Activated CD4-positive, alpha-beta T cell treated with anti-CD3 and anti-CD28 coated beads, Interleukin-2, amount 10 ng/mL, durations not matched to agents 7 days and 5 days (primary cell): ENCODE measurements at regions not wholly inside any gene's neighbourhood (a gene's known extent, or its start where the extent isn't known, plus 50 kb on each side); places are given as distances from the start of the nearest gene placed in this dataset.

Experiments used
- CTCF ChIA-PET: fragments of 350-600 bp; sonication (Branson Sonifier 250); formaldehyde crosslinking; loops from one replicate; lab custom pipeline; 2021; ENCODE audit warnings: antibody characterized with exemption; lab: Charles Lee
- POLR2A ChIA-PET: fragments of 350-600 bp; sonication (Branson Sonifier 250); formaldehyde crosslinking; loops from one replicate; lab custom pipeline; 2021; ENCODE audit warnings: antibody characterized with exemption; lab: Charles Lee
- DNase-seq: peaks from one replicate; pipeline ENCODE4 v3.0.0-alpha.2; 2020
- H3K27ac Mint-ChIP-seq: one replicate; pipeline ENCODE4 v1.8.0; 2021; ENCODE audit warnings: mild to moderate bottlenecking, moderate library complexity, mixed read lengths
- H3K27me3 Mint-ChIP-seq: one replicate; pipeline ENCODE4 v1.8.0; 2021; ENCODE audit warnings: mixed read lengths
- H3K36me3 Mint-ChIP-seq: one replicate; pipeline ENCODE4 v1.8.0; 2021; ENCODE audit warnings: low read depth, mixed read lengths
- H3K4me1 Mint-ChIP-seq: one replicate; pipeline ENCODE4 v1.8.0; 2021; ENCODE audit warnings: mixed read lengths
- H3K4me3 Mint-ChIP-seq: one replicate; pipeline ENCODE4 v1.8.0; 2021; ENCODE audit warnings: mild to moderate bottlenecking, moderate library complexity, mixed read lengths
- H3K9me3 Mint-ChIP-seq: one replicate; pipeline ENCODE4 v1.8.0; 2021; ENCODE audit warnings: mixed read lengths

- H3K9me3 Mint-ChIP-seq = no peaks in the 10 kb centered on the region
- DNase-seq = no peak
- CTCF ChIA-PET = no interaction called here
- no peaks in the 10 kb centered on the region for H3K36me3 Mint-ChIP-seq
- no peaks in the 10 kb centered on the region for H3K4me1 Mint-ChIP-seq
- POLR2A ChIA-PET = no interaction called here
- H3K4me3 Mint-ChIP-seq = no peak overlapping the region
- no peaks in the 10 kb centered on the region for H3K27me3 Mint-ChIP-seq
- H3K27ac Mint-ChIP-seq = no peak overlapping the region
These were observed 151.9 kb upstream of the GLRA2 start for GRCh38 chrX:14377427-14377826.

- POLR2A ChIA-PET = no interaction called here
- no peaks in the 10 kb centered on the region for H3K9me3 Mint-ChIP-seq
- H3K27ac Mint-ChIP-seq = no peak overlapping the region
- no peaks in the 10 kb centered on the region for H3K27me3 Mint-ChIP-seq
- no peak overlapping the region for H3K4me3 Mint-ChIP-seq
- no peaks in the 10 kb centered on the region for H3K4me1 Mint-ChIP-seq
- no peak for DNase-seq
- CTCF ChIA-PET = no interaction called here
- H3K36me3 Mint-ChIP-seq = no peaks in the 10 kb centered on the region
These were observed 165.6 kb upstream of the GLRA2 start for GRCh38 chrX:14363728-14364127.

GRCh38 chrX:14362721-14363120, 166.6 kb upstream of the GLRA2 start:
- H3K9me3 Mint-ChIP-seq = no peaks in the 10 kb centered on the region
- CTCF ChIA-PET = interaction anchor here (1.2 kb wide), 1 partner anchor 48 kb away, joined by 3 read pairs; no protein-coding TSS in a partner anchor

DNA sequence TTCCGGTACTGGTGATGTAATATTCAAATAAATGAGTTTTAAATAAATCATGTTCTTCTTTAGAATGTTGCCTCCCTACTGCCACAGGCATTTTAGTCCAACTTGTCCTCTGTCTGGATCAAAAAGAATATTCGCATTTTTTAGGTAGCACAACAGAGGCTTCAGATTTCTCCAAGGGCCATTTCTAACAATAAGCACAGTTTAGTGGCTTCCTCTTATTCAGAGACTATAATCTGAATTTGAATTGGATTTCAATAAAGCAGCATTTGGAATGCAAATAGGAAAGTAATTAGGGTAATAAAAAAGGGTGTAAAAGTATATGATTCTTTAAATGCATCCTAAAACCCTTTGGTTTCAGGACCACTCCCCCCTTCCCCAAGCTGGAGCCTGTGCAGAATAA, 167.9 kb upstream of the GLRA2 start:
- no peaks in the 10 kb centered on the region for H3K27me3 Mint-ChIP-seq
- POLR2A ChIA-PET = no interaction called here

More at GRCh38 chrX:14362721-14363120, 166.6 kb upstream of the GLRA2 start:
- no peaks in the 10 kb centered on the region for H3K36me3 Mint-ChIP-seq
- POLR2A ChIA-PET = no interaction called here
- no peak overlapping the region for H3K27ac Mint-ChIP-seq
- no peaks in the 10 kb centered on the region for H3K4me1 Mint-ChIP-seq
- DNase-seq = no peak
- H3K4me3 Mint-ChIP-seq = no peak overlapping the region
- H3K27me3 Mint-ChIP-seq = no peaks in the 10 kb centered on the region

GRCh38 chrX:14359727-14360126, 169.6 kb upstream of the GLRA2 start:
- H3K9me3 Mint-ChIP-seq = no peaks in the 10 kb centered on the region
- H3K4me3 Mint-ChIP-seq = no peak overlapping the region
- H3K36me3 Mint-ChIP-seq = no peaks in the 10 kb centered on the region
- H3K27ac Mint-ChIP-seq = no peak overlapping the region
- ChIA-PET CTCF (no interaction called here), POLR2A (no interaction called here)
- no peaks in the 10 kb centered on the region for H3K4me1 Mint-ChIP-seq
- no peaks in the 10 kb centered on the region for H3K27me3 Mint-ChIP-seq
- DNase-seq = no peak

More for the DNA sequence above, 167.9 kb upstream of the GLRA2 start:
- no peak overlapping the region for H3K4me3 Mint-ChIP-seq
- H3K36me3 Mint-ChIP-seq = no peaks in the 10 kb centered on the region
- H3K27ac Mint-ChIP-seq = no peak overlapping the region
- H3K9me3 Mint-ChIP-seq = no peaks in the 10 kb centered on the region
- CTCF ChIA-PET = no interaction called here
- no peak for DNase-seq
- H3K4me1 Mint-ChIP-seq = no peaks in the 10 kb centered on the region

DNA sequence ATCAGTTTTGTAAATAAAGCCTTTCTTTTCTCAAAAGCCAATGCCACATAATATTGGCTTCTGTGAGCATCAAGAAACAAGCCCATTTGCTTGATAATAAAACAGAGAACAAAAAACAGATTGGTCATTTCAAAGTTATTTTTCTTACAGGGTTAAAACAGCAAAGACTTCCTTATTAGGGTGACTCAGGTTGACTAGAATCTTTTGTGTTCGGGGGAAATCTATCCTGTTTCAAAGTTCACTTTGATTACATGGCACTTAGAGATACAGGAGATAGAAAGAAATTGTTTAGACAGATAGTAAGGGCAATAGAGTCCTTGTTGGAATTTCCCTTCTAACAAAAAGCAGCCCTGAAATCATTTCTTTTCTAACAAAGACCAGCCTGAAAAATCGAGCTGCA, 170.0 kb upstream of the GLRA2 start:
- no peaks in the 10 kb centered on the region for H3K9me3 Mint-ChIP-seq
- no peak overlapping the region for H3K4me3 Mint-ChIP-seq
- CTCF ChIA-PET = no interaction called here
- H3K27me3 Mint-ChIP-seq = no peaks in the 10 kb centered on the region
- H3K4me1 Mint-ChIP-seq = no peaks in the 10 kb centered on the region
- no peak for DNase-seq
- POLR2A ChIA-PET = no interaction called here
- no peak overlapping the region for H3K27ac Mint-ChIP-seq
- H3K36me3 Mint-ChIP-seq = no peaks in the 10 kb centered on the region

DNA sequence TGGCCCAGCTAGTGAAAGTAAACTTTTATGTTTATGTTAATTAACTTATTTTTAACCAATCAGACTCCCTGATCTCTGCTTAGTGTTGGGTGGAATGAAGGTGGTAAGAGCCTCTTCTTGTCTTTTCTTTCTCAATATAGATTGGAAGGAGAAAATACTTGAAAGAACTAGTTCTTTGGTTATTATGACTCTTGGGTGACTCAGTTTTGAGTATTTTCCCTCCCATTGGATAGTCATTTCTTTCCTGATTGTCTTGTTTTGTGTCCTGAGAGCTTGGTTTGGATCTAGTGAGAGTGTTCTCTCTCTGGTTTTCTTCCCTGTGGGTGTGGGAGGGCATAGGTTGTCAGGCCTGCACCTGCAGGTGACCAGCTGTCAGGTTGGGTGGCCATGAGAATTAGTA, 172.0 kb upstream of the GLRA2 start:
- H3K27me3 Mint-ChIP-seq = no peaks in the 10 kb centered on the region
- H3K9me3 Mint-ChIP-seq = no peaks in the 10 kb centered on the region
- H3K36me3 Mint-ChIP-seq = no peaks in the 10 kb centered on the region
- no peak overlapping the region for H3K4me3 Mint-ChIP-seq
- no peaks in the 10 kb centered on the region for H3K4me1 Mint-ChIP-seq
- DNase-seq = no peak
- CTCF ChIA-PET = no interaction called here
- POLR2A ChIA-PET = no interaction called here
- no peak overlapping the region for H3K27ac Mint-ChIP-seq

DNA sequence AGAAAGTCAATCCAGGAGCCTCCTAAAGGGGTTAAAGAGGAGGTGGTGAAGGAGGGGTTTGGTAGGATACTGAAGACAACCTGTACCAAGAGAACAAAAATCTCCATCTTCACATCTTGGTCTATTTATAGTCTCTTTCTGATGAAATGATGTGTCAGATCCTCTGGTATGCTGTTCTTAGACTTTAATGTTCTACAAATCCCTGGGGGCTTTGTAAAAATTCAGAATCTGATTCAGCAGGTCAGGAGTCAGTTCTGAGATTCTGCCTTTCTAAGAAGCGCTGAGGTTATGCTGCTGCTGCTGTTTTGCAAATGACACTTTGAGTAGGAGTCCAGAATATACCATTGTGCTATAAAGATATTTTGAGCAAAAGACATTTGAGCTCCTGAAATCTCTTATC, 172.9 kb upstream of the GLRA2 start:
- CTCF ChIA-PET = no interaction called here
- no peaks in the 10 kb centered on the region for H3K4me1 Mint-ChIP-seq

GRCh38 chrX:14355556-14355955, 173.8 kb upstream of the GLRA2 start:
- H3K4me3 Mint-ChIP-seq = no peak overlapping the region
- CTCF ChIA-PET = no interaction called here
- POLR2A ChIA-PET = no interaction called here
- no peaks in the 10 kb centered on the region for H3K36me3 Mint-ChIP-seq
- no peak overlapping the region for H3K27ac Mint-ChIP-seq
- H3K9me3 Mint-ChIP-seq = no peaks in the 10 kb centered on the region
- H3K4me1 Mint-ChIP-seq = no peaks in the 10 kb centered on the region
- no peak for DNase-seq
- no peaks in the 10 kb centered on the region for H3K27me3 Mint-ChIP-seq

More for the DNA sequence above, 172.9 kb upstream of the GLRA2 start:
- no peaks in the 10 kb centered on the region for H3K9me3 Mint-ChIP-seq
- no peaks in the 10 kb centered on the region for H3K27me3 Mint-ChIP-seq
- DNase-seq = no peak
- POLR2A ChIA-PET = no interaction called here
- no peak overlapping the region for H3K4me3 Mint-ChIP-seq
- no peaks in the 10 kb centered on the region for H3K36me3 Mint-ChIP-seq
- H3K27ac Mint-ChIP-seq = no peak overlapping the region

DNA sequence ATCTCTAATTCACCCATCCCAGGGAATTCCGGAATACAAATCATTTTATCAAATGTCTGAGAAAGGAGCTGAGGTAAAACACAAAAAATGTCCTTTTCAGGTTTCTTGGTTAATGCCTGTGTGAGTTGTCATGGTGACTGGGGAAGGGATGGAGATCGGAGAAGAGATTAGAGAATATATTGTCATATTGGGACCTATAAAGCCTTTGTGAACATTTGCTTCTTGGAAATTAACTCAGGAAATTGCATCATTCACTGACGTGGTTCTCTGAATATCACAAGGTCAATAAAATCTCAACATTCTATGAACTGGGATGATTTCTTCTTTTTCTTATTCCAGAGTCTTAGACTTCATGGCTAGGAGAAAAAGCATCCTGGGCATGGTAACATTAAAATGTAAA, 174.8 kb upstream of the GLRA2 start:
- no peak for DNase-seq
- ChIA-PET CTCF (no interaction called here), POLR2A (no interaction called here)
- H3K9me3 Mint-ChIP-seq = no peaks in the 10 kb centered on the region
- no peaks in the 10 kb centered on the region for H3K36me3 Mint-ChIP-seq
- no peaks in the 10 kb centered on the region for H3K27me3 Mint-ChIP-seq
- H3K4me3 Mint-ChIP-seq = no peak overlapping the region
- H3K4me1 Mint-ChIP-seq = no peaks in the 10 kb centered on the region
- H3K27ac Mint-ChIP-seq = no peak overlapping the region

- H3K4me3 Mint-ChIP-seq = no peak overlapping the region
- ChIA-PET CTCF (no interaction called here), POLR2A (no interaction called here)
- DNase-seq = no peak
- H3K9me3 Mint-ChIP-seq = no peaks in the 10 kb centered on the region
- no peaks in the 10 kb centered on the region for H3K27me3 Mint-ChIP-seq
- no peak overlapping the region for H3K27ac Mint-ChIP-seq
- no peaks in the 10 kb centered on the region for H3K4me1 Mint-ChIP-seq
- H3K36me3 Mint-ChIP-seq = no peaks in the 10 kb centered on the region
These were observed 176.8 kb upstream of the GLRA2 start for GRCh38 chrX:14352511-14352910.

DNA sequence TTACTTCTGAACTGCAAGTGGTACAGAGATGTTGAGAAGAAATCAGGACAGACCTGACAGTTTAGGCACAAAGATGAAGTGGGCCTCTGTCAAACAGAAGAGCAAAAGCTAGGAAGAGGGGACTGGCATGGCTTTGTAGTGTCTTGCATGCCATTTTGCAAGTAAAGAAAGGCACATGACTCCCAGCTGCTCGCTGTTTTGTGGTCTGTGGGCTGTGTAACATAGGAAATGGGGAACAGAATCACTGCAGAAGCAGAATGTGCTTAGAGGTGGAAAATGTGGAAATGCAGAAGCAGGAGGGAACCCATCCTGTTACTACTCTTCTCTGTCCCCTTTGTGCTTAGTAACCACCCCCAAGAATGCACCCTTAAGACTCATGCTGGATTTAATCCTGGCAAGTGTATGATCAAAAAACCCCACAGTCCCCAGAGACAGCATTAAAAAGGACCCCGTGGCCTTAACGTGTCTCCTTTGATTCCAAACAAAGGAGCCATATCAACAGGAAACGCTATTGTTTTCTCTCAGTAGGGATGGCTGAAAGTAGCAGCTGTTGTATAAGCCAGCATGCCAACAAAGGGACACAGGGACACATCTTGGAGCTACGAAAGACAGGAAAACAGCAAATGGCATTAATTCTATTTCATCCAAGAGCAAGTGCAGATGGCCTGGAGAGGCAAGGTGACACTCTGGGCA, 177.6 kb upstream of the GLRA2 start:
- CTCF ChIA-PET = no interaction called here
- POLR2A ChIA-PET = no interaction called here
- H3K4me3 Mint-ChIP-seq = no peak overlapping the region
- H3K9me3 Mint-ChIP-seq = no peaks in the 10 kb centered on the region
- H3K27ac Mint-ChIP-seq = no peak overlapping the region
- DNase-seq = no peak
- no peaks in the 10 kb centered on the region for H3K4me1 Mint-ChIP-seq
- no peaks in the 10 kb centered on the region for H3K27me3 Mint-ChIP-seq
- no peaks in the 10 kb centered on the region for H3K36me3 Mint-ChIP-seq

DNA sequence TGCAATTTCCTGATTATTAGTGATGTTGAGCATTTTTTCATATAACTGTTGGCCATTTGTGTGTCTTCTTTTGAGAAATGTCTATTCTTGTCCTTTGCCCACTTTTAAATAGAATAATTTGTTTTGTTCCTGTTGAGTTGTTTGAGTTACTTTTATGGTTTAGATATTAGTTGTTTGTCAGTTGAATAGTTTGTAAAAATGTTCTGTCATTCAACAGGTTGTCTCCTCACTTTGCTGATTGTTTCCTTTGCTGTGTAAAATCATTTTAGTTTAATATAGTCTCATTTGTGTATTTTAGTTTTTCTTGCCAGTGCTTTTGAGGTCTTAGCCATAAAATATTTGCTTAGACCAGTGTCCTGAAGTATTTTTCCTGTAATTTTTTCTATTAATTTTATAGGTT, 181.8 kb upstream of the GLRA2 start:
- POLR2A ChIA-PET = no interaction called here

More for the DNA sequence above, 181.8 kb upstream of the GLRA2 start:
- Mint-ChIP-seq H3K4me3 (no peak overlapping the region), H3K27ac (no peak overlapping the region), H3K36me3 (no peaks in the 10 kb centered on the region), H3K4me1 (no peaks in the 10 kb centered on the region), H3K9me3 (no peaks in the 10 kb centered on the region), H3K27me3 (no peaks in the 10 kb centered on the region)
- DNase-seq = no peak
- CTCF ChIA-PET = no interaction called here
